Mesenchymal stem cell (in vitro differentiated cells and primary cell): ENCODE measurements at regions not wholly inside any gene's neighbourhood (a gene's known extent, or its start where the extent isn't known, plus 50 kb on each side); places are given as distances from the start of the nearest gene placed in this dataset.
"Not testable (repeated sequence)": the region's sequence is repeated elsewhere in the genome, so short reads cannot be mapped to it uniquely, and the experiment has no call there.

Experiments
- DNase-seq: peaks from one replicate; pipeline ENCODE4 v3.0.0-alpha.2; 2013
- H2AFZ ChIP-seq: one replicate; pipeline ENCODE4 v1.6.1; 2013; ENCODE audit warnings: low read depth, mild to moderate bottlenecking, control low read depth, inconsistent platforms, low read length, moderate library complexity
- H2AK5ac ChIP-seq: 2 replicates; pipeline ENCODE4 v1.6.1; 2013; ENCODE audit warnings: low read length, moderate library complexity, mild to moderate bottlenecking, inconsistent platforms; ENCODE audit not compliant: severe bottlenecking
- H2BK120ac ChIP-seq: one replicate; pipeline ENCODE4 v1.6.1; 2013; ENCODE audit warnings: low read depth, mild to moderate bottlenecking, inconsistent platforms, low read length, moderate library complexity
- H2BK12ac ChIP-seq, 2 experiments: one replicate each; pipeline ENCODE4 v1.6.1; 2013; ENCODE audit warnings: inconsistent platforms in 2 of 2, low read length in 2 of 2, mild to moderate bottlenecking in 2 of 2, moderate library complexity in 2 of 2, control low read depth in 1 of 2
- H2BK15ac ChIP-seq: one replicate; pipeline ENCODE4 v1.6.1; 2013; ENCODE audit warnings: mild to moderate bottlenecking, low read depth, inconsistent platforms; ENCODE audit not compliant: poor library complexity, severe bottlenecking
- H2BK5ac ChIP-seq: 2 replicates; pipeline ENCODE4 v1.6.1; 2013; ENCODE audit warnings: low read depth, mild to moderate bottlenecking, low read length, control low read depth, inconsistent platforms; ENCODE audit not compliant: poor library complexity, severe bottlenecking
- H3K14ac ChIP-seq, 2 experiments: one replicate each; pipeline ENCODE4 v1.6.1; 2013; ENCODE audit warnings: inconsistent platforms in 2 of 2, low read length in 2 of 2, control low read depth in 1 of 2, mild to moderate bottlenecking in 1 of 2, moderate library complexity in 1 of 2
- H3K18ac ChIP-seq, 2 experiments: one replicate each; pipeline ENCODE4 v1.6.1; 2013; ENCODE audit warnings: inconsistent platforms in 2 of 2, low read length in 2 of 2, control low read depth in 1 of 2, low read depth in 1 of 2, mild to moderate bottlenecking in 1 of 2
- H3K23ac ChIP-seq, 2 experiments: one replicate each; pipeline ENCODE4 v1.6.1; 2013; ENCODE audit warnings: inconsistent platforms in 2 of 2, low read length in 2 of 2, mild to moderate bottlenecking in 2 of 2, moderate library complexity in 2 of 2, control low read depth in 1 of 2
- H3K27ac ChIP-seq: 2 replicates; pipeline ENCODE4 v1.5.1; 2013; ENCODE audit warnings: mild to moderate bottlenecking, moderate library complexity, low read length, control low read depth, inconsistent platforms; ENCODE audit not compliant: poor library complexity, severe bottlenecking
- H3K27me3 ChIP-seq, 2 experiments: 2 replicates each; pipeline versions ENCODE4 v1.6.1 to v1.7.0; 2013; ENCODE audit warnings: low read length in 2 of 2, mild to moderate bottlenecking in 2 of 2, moderate library complexity in 2 of 2, control low read depth in 1 of 2, inconsistent platforms in 1 of 2; ENCODE audit not compliant: control insufficient read depth in 1 of 2, insufficient read depth in 1 of 2
- H3K36me3 ChIP-seq, 2 experiments: 2 replicates each; pipeline versions ENCODE4 v1.6.1 to v1.7.0; 2013; ENCODE audit warnings: low read length in 2 of 2, control low read depth in 1 of 2, inconsistent platforms in 1 of 2, low read depth in 1 of 2, mild to moderate bottlenecking in 1 of 2; ENCODE audit not compliant: insufficient read depth in 2 of 2, control insufficient read depth in 1 of 2
- H3K4ac ChIP-seq, 2 experiments: one replicate each; pipeline ENCODE4 v1.6.1; 2013; ENCODE audit warnings: inconsistent platforms in 2 of 2, low read length in 2 of 2, mild to moderate bottlenecking in 2 of 2, moderate library complexity in 2 of 2, control low read depth in 1 of 2, low read depth in 1 of 2
- H3K4me1 ChIP-seq: 2 replicates; pipeline ENCODE4 v1.6.1; 2013; ENCODE audit warnings: low read depth, low read length, control low read depth; ENCODE audit not compliant: control insufficient read depth, insufficient read depth
- H3K4me2 ChIP-seq: 2 replicates; pipeline ENCODE4 v1.6.1; 2013; ENCODE audit warnings: low read length, mild to moderate bottlenecking, inconsistent platforms; ENCODE audit not compliant: poor library complexity, severe bottlenecking
- H3K4me3 ChIP-seq, 2 experiments: 2 replicates each; pipeline versions ENCODE4 v1.5.1 to v1.7.0; 2013; ENCODE audit warnings: low read length in 2 of 2, mild to moderate bottlenecking in 2 of 2, control low read depth in 1 of 2, low read depth in 1 of 2; ENCODE audit not compliant: insufficient read depth in 1 of 2
- H3K79me1 ChIP-seq: replicated peaks from 2 replicates; pipeline ENCODE4 v1.6.1; 2013; ENCODE audit warnings: mild to moderate bottlenecking, control low read depth, low read length, inconsistent platforms; ENCODE audit not compliant: poor library complexity, severe bottlenecking
- H3K9ac ChIP-seq: 2 replicates; pipeline ENCODE4 v1.7.0; 2013; ENCODE audit warnings: mild to moderate bottlenecking, low read length, moderate library complexity
- H3K9me3 ChIP-seq: 2 replicates; pipeline ENCODE4 v1.7.0; 2013; ENCODE audit warnings: mild to moderate bottlenecking, low read length; ENCODE audit not compliant: control insufficient read depth
- H4K8ac ChIP-seq: one replicate; pipeline ENCODE4 v1.6.1; 2013; ENCODE audit warnings: inconsistent platforms, mild to moderate bottlenecking, low read length, moderate library complexity
- H4K91ac ChIP-seq: one replicate; pipeline ENCODE4 v1.6.1; 2013; ENCODE audit warnings: mild to moderate bottlenecking, low read length, inconsistent platforms
- WGBS: methylation state at CpG from one replicate; pipeline ENCODE4 v1.1.7; 2013; ENCODE audit warnings: mixed read lengths; 5-methylcytosine and 5-hydroxymethylcytosine counted together

GRCh38 chr18:10147752-10148151, 233.9 kb downstream of the VAPA start:
- peaks cover 0 to 4% of the 10 kb centered on the region in 2 experiments for H3K27me3 ChIP-seq
- no peak overlapping the region for H3K18ac ChIP-seq
- no peak overlapping the region for H2AK5ac ChIP-seq

DNA sequence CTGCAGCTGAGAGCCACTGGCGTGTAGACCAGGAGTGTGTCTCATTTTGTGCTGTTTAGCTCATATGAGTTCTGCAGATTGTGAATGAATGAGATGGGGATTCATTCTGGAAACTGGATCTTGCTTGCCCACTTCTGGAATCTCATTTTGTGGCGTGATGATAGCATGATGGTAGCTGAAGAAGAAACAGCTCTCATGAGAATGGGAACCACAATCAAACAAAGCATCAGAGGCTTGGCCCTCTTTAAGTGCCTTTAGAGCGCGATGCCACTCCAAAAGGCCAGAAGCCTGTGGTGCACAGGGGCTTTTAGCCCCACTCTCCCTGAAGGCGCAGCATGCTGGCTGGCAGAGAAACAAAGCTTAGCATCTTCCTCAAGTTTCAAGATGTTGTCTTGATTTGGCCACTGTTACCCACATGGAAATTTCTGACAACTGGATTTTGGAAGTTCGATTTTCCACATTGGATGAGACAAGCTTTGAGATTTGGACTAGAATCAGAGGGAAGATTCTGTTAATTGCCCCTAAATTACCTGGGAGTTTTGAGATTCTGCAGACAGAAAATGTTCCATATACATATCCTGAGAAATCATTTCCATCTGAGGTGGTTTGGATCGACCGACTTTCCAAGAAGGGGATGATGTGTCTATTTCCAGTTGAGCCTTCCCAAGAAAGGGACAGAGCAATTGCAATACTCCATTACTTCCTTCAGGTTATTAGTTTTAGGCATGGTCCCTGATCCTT, 234.5 kb downstream of the VAPA start:
- Histone ChIP-seq H3K23ac (no peak overlapping the region), H2AK5ac (no peak overlapping the region), H3K4me2 (no peak overlapping the region), H4K8ac (no peak overlapping the region), H3K27me3 (peaks cover 0 to 4% of the 10 kb centered on the region in 2 experiments), H2BK15ac (no peak overlapping the region), H3K36me3 (no peaks in the 10 kb centered on the region), H3K4ac (no peak overlapping the region), H2BK12ac (peak overlapping the region in 1 of 2 experiments; percentile 35), H3K79me1 (no peaks in the 10 kb centered on the region), H2BK5ac (no peak overlapping the region), H3K18ac (peak overlapping the region in 1 of 2 experiments; percentile 38), H2AFZ (no peak overlapping the region), H3K9ac (no peak overlapping the region), H3K4me1 (no peaks in the 10 kb centered on the region), H2BK120ac (no peak overlapping the region), H3K9me3 (no peaks in the 10 kb centered on the region), H4K91ac (no peak overlapping the region), H3K27ac (no peak overlapping the region), H3K14ac (no peak overlapping the region), H3K4me3 (no peak overlapping the region)
- no peak for DNase-seq
- WGBS, result 97% methylated on average over 8 of the region's 8 CpGs

More at GRCh38 chr18:10147752-10148151, 233.9 kb downstream of the VAPA start:
- Histone ChIP-seq H3K4me2 (no peak overlapping the region), H3K4ac (no peak overlapping the region), H2BK15ac (no peak overlapping the region), H3K9me3 (no peaks in the 10 kb centered on the region), H2BK5ac (no peak overlapping the region), H3K4me1 (no peaks in the 10 kb centered on the region), H2BK12ac (peak overlapping the region in 1 of 2 experiments; percentile 78), H3K79me1 (no peaks in the 10 kb centered on the region), H2BK120ac (no peak overlapping the region), H3K14ac (no peak overlapping the region), H3K23ac (no peak overlapping the region), H2AFZ (no peak overlapping the region), H4K8ac (no peak overlapping the region), H3K9ac (no peak overlapping the region), H4K91ac (no peak overlapping the region), H3K27ac (no peak overlapping the region), H3K36me3 (no peaks in the 10 kb centered on the region), H3K4me3 (no peak overlapping the region)
- whole genome bisulfite sequencing, result 91% methylated on average over 7 of the region's 7 CpGs
- DNase-seq, result no peak

GRCh38 chr18:10149768-10150556, 236.1 kb downstream of the VAPA start:
- Histone ChIP-seq H2AK5ac (no peak overlapping the region), H3K23ac (no peak overlapping the region), H2BK120ac (no peak overlapping the region), H4K91ac (no peak overlapping the region), H4K8ac (no peak overlapping the region), H3K14ac (no peak overlapping the region), H3K9ac (no peak overlapping the region), H3K4me2 (no peak overlapping the region), H3K9me3 (no peaks in the 10 kb centered on the region), H2AFZ (no peak overlapping the region), H3K27me3 (peaks cover 0 to 4% of the 10 kb centered on the region in 2 experiments), H2BK5ac (no peak overlapping the region), H3K79me1 (no peaks in the 10 kb centered on the region), H2BK12ac (no peak overlapping the region), H3K4me1 (no peaks in the 10 kb centered on the region), H3K27ac (no peak overlapping the region), H3K4ac (no peak overlapping the region), H3K4me3 (no peak overlapping the region), H3K36me3 (no peaks in the 10 kb centered on the region), H3K18ac (no peak overlapping the region), H2BK15ac (no peak overlapping the region)
- WGBS, result 98% methylated on average over 6 of the region's 9 CpGs
- DNase-seq, result no peak

DNA sequence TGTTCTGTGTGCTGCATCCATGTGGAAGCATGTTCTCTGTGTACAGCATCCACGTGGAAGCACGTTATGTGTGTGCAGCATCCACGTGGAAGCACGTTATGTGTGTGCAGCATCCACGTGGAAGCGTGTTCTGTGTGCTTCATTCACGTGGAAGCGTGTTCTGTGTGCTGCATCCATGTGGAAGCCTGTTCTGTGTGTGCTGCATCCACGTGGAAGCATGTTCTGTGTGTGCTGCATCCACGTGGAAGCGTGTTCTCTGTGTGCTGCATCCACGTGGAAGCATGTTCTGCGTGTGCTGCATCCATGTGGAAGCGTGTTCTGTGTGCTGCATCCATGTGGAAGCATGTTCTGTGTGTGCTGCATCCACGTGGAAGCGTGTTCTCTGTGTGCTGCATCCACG, 236.8 kb downstream of the VAPA start:
- H2BK120ac ChIP-seq, H3K4me1 ChIP-seq, H4K91ac ChIP-seq, H2BK12ac ChIP-seq, H3K4ac ChIP-seq, H2AFZ ChIP-seq, H3K27me3 ChIP-seq, H3K27ac ChIP-seq, H3K36me3 ChIP-seq, H3K9me3 ChIP-seq, H2AK5ac ChIP-seq, H2BK15ac ChIP-seq, H4K8ac ChIP-seq, H2BK5ac ChIP-seq, H3K4me3 ChIP-seq, H3K18ac ChIP-seq, H3K23ac ChIP-seq, H3K4me2 ChIP-seq, H3K9ac ChIP-seq, H3K79me1 ChIP-seq, DNase-seq: not testable (repeated sequence)
- H3K14ac ChIP-seq, result peak overlapping the region in 1 of 2 experiments; percentile 3
- 81% methylated on average over 16 of the region's 17 CpGs for WGBS
